ENCODE measurements at regions not wholly inside any gene's neighbourhood (a gene's known extent, or its start where the extent isn't known, plus 50 kb on each side); places are given as distances from the start of the nearest gene placed in this dataset.
"Not testable (repeated sequence)": the region's sequence is repeated elsewhere in the genome, so short reads cannot be mapped to it uniquely, and the experiment has no call there.

GRCh38 chr1:173315296-173315695 lies 108.2 kb upstream of the TNFSF4 start:
- Histone ChIP-seq H3K36me3 (ENCODE audit: control insufficient read depth, insufficient read depth, low read length) (no peaks in the 10 kb centered on the region), H3K9me3 (no peaks in the 10 kb centered on the region; the same call in 1 of the 2 replicates), H3K4me1 (no peaks in the 10 kb centered on the region), H3K4me3 (ENCODE audit: low read depth, low read length) (no peak overlapping the region), H3K27me3 (replicated peaks; ENCODE audit: control insufficient read depth, insufficient read depth, low read length) (no peaks in the 10 kb centered on the region)
- Mint-ChIP-seq H3K4me1 (ENCODE audit: low read depth, unreplicated experiment) (no peaks in the 10 kb centered on the region), H3K36me3 (ENCODE audit: insufficient read depth, unreplicated experiment) (no peaks in the 10 kb centered on the region), H3K27me3 (ENCODE audit: insufficient read depth, unreplicated experiment) (peaks cover 8% of the 10 kb centered on the region), H3K4me3 (ENCODE audit: unreplicated experiment) (no peak overlapping the region), H3K9me3 (ENCODE audit: unreplicated experiment) (no peaks in the 10 kb centered on the region), H3K27ac (ENCODE audit: unreplicated experiment) (no peak overlapping the region)
- BruUV-seq (replicated peaks) = no TSS peak
- no peak for DNase-seq
- TF ChIP-seq CTCF (IDR thresholded peaks at IDR 0.05; ENCODE audit: insufficient read depth in 1 of 2, low read depth in 1 of 2, low read length in 1 of 2, severe bottlenecking in 1 of 2, unreplicated experiment in 1 of 2) = no peak
- intact Hi-C loops (cut with micrococcal nuclease; ENCODE audit: unreplicated experiment) = no loop called here
- CTCF ChIA-PET = no interaction called here
- POLR2A ChIA-PET = no interaction called here

- Mint-ChIP-seq H3K27ac (ENCODE audit: unreplicated experiment) (no peak overlapping the region), H3K4me3 (ENCODE audit: unreplicated experiment) (no peak overlapping the region), H3K27me3 (ENCODE audit: insufficient read depth, unreplicated experiment) (peaks cover 10% of the 10 kb centered on the region), H3K9me3 (ENCODE audit: unreplicated experiment) (no peaks in the 10 kb centered on the region), H3K4me1 (ENCODE audit: low read depth, unreplicated experiment) (no peaks in the 10 kb centered on the region), H3K36me3 (ENCODE audit: insufficient read depth, unreplicated experiment) (no peaks in the 10 kb centered on the region)
- Histone ChIP-seq H3K27me3 (replicated peaks; ENCODE audit: control insufficient read depth, insufficient read depth, low read length) (no peaks in the 10 kb centered on the region), H3K36me3 (ENCODE audit: control insufficient read depth, insufficient read depth, low read length) (no peaks in the 10 kb centered on the region), H3K4me3 (ENCODE audit: low read depth, low read length) (no peak overlapping the region), H3K9me3 (no peaks in the 10 kb centered on the region; the same call in 1 of the 2 replicates), H3K4me1 (no peaks in the 10 kb centered on the region)
- DNase-seq = no peak
- CTCF ChIA-PET = no interaction called here
- BruUV-seq (replicated peaks) = no TSS peak
- POLR2A ChIA-PET = no interaction called here
- no peak for TF ChIP-seq CTCF (IDR thresholded peaks at IDR 0.05; ENCODE audit: insufficient read depth in 1 of 2, low read depth in 1 of 2, low read length in 1 of 2, severe bottlenecking in 1 of 2, unreplicated experiment in 1 of 2)
- intact Hi-C loops (cut with micrococcal nuclease; ENCODE audit: unreplicated experiment) = no loop called here
Measured at GRCh38 chr1:173318788-173319187, 111.7 kb upstream of the TNFSF4 start.

GRCh38 chr1:173324352-173324751 lies 117.2 kb upstream of the TNFSF4 start:
- H3K36me3 ChIP-seq (ENCODE audit: control insufficient read depth, insufficient read depth, low read length); H3K27ac Mint-ChIP-seq (ENCODE audit: unreplicated experiment); CTCF ChIA-PET; H3K9me3 ChIP-seq; H3K4me1 ChIP-seq; POLR2A ChIA-PET; H3K27me3 ChIP-seq (replicated peaks; ENCODE audit: control insufficient read depth, insufficient read depth, low read length); DNase-seq; H3K9me3 Mint-ChIP-seq (ENCODE audit: unreplicated experiment); H3K4me3 Mint-ChIP-seq (ENCODE audit: unreplicated experiment); BruUV-seq (replicated peaks); H3K4me3 ChIP-seq (ENCODE audit: low read depth, low read length); intact Hi-C loops (cut with micrococcal nuclease; ENCODE audit: unreplicated experiment); H3K4me1 Mint-ChIP-seq (ENCODE audit: low read depth, unreplicated experiment); H3K36me3 Mint-ChIP-seq (ENCODE audit: insufficient read depth, unreplicated experiment): not testable (repeated sequence)
- H3K27me3 Mint-ChIP-seq (ENCODE audit: insufficient read depth, unreplicated experiment) = peaks cover 10% of the 10 kb centered on the region

- CTCF ChIA-PET; H3K9me3 ChIP-seq; H3K9me3 Mint-ChIP-seq (ENCODE audit: unreplicated experiment); H3K36me3 Mint-ChIP-seq (ENCODE audit: insufficient read depth, unreplicated experiment); H3K4me1 Mint-ChIP-seq (ENCODE audit: low read depth, unreplicated experiment); H3K4me3 Mint-ChIP-seq (ENCODE audit: unreplicated experiment); H3K27me3 Mint-ChIP-seq (ENCODE audit: insufficient read depth, unreplicated experiment); H3K36me3 ChIP-seq (ENCODE audit: control insufficient read depth, insufficient read depth, low read length); intact Hi-C loops (cut with micrococcal nuclease; ENCODE audit: unreplicated experiment); H3K4me1 ChIP-seq; H3K27me3 ChIP-seq (replicated peaks; ENCODE audit: control insufficient read depth, insufficient read depth, low read length); POLR2A ChIA-PET; H3K4me3 ChIP-seq (ENCODE audit: low read depth, low read length); DNase-seq; BruUV-seq (replicated peaks); H3K27ac Mint-ChIP-seq (ENCODE audit: unreplicated experiment): not testable (repeated sequence)
Measured at GRCh38 chr1:173327987-173328386, 120.9 kb upstream of the TNFSF4 start.
